GM23338 (cell line): ENCODE measurements at regions not wholly inside any gene's neighbourhood (a gene's known extent, or its start where the extent isn't known, plus 50 kb on each side); places are given as distances from the start of the nearest gene placed in this dataset.

ENCODE experiments used
- EZH2 ChIP-seq: fragments of 200-600 bp; sonication (generic); IDR thresholded peaks from one replicate; pipeline ENCODE4 v1.8.0; 2017; ENCODE audit warnings: antibody characterized with exemption, mild to moderate bottlenecking, low read depth; ENCODE audit not compliant: unreplicated experiment
- JUNB ChIP-seq: IDR thresholded peaks from one replicate; pipeline ENCODE4 v1.6.1; 2016; ENCODE audit warnings: antibody characterized with exemption; ENCODE audit not compliant: unreplicated experiment
- STAT1 ChIP-seq: IDR thresholded peaks from one replicate; pipeline ENCODE4 v1.6.1; 2016; ENCODE audit warnings: antibody characterized with exemption; ENCODE audit not compliant: unreplicated experiment
- ZNF114 ChIP-seq: fragments of 250-450 bp; sonication (Bioruptor Pico); IDR thresholded peaks from 2 replicates; pipeline ENCODE4 v1.5.0; 2020; ENCODE audit warnings: mild to moderate bottlenecking, moderate library complexity
- ZNF331 ChIP-seq: fragments of 250-450 bp; sonication (Bioruptor Pico); IDR thresholded peaks from 2 replicates; pipeline ENCODE4 v1.5.0; 2020; ENCODE audit warnings: low read depth, mild to moderate bottlenecking, moderate library complexity
- TF ChIP-seq, protein P1 (sequence below): fragments of 250-450 bp; sonication (Bioruptor Pico); IDR thresholded peaks from 2 replicates; pipeline ENCODE4 v1.5.0; 2020; ENCODE audit warnings: mild to moderate bottlenecking, moderate library complexity
- TF ChIP-seq, protein P2 (sequence below): IDR thresholded peaks from one replicate; pipeline ENCODE4 v1.6.1; 2018; ENCODE audit warnings: antibody characterized with exemption; ENCODE audit not compliant: unreplicated experiment

- TF ChIP-seq, protein P1, sequence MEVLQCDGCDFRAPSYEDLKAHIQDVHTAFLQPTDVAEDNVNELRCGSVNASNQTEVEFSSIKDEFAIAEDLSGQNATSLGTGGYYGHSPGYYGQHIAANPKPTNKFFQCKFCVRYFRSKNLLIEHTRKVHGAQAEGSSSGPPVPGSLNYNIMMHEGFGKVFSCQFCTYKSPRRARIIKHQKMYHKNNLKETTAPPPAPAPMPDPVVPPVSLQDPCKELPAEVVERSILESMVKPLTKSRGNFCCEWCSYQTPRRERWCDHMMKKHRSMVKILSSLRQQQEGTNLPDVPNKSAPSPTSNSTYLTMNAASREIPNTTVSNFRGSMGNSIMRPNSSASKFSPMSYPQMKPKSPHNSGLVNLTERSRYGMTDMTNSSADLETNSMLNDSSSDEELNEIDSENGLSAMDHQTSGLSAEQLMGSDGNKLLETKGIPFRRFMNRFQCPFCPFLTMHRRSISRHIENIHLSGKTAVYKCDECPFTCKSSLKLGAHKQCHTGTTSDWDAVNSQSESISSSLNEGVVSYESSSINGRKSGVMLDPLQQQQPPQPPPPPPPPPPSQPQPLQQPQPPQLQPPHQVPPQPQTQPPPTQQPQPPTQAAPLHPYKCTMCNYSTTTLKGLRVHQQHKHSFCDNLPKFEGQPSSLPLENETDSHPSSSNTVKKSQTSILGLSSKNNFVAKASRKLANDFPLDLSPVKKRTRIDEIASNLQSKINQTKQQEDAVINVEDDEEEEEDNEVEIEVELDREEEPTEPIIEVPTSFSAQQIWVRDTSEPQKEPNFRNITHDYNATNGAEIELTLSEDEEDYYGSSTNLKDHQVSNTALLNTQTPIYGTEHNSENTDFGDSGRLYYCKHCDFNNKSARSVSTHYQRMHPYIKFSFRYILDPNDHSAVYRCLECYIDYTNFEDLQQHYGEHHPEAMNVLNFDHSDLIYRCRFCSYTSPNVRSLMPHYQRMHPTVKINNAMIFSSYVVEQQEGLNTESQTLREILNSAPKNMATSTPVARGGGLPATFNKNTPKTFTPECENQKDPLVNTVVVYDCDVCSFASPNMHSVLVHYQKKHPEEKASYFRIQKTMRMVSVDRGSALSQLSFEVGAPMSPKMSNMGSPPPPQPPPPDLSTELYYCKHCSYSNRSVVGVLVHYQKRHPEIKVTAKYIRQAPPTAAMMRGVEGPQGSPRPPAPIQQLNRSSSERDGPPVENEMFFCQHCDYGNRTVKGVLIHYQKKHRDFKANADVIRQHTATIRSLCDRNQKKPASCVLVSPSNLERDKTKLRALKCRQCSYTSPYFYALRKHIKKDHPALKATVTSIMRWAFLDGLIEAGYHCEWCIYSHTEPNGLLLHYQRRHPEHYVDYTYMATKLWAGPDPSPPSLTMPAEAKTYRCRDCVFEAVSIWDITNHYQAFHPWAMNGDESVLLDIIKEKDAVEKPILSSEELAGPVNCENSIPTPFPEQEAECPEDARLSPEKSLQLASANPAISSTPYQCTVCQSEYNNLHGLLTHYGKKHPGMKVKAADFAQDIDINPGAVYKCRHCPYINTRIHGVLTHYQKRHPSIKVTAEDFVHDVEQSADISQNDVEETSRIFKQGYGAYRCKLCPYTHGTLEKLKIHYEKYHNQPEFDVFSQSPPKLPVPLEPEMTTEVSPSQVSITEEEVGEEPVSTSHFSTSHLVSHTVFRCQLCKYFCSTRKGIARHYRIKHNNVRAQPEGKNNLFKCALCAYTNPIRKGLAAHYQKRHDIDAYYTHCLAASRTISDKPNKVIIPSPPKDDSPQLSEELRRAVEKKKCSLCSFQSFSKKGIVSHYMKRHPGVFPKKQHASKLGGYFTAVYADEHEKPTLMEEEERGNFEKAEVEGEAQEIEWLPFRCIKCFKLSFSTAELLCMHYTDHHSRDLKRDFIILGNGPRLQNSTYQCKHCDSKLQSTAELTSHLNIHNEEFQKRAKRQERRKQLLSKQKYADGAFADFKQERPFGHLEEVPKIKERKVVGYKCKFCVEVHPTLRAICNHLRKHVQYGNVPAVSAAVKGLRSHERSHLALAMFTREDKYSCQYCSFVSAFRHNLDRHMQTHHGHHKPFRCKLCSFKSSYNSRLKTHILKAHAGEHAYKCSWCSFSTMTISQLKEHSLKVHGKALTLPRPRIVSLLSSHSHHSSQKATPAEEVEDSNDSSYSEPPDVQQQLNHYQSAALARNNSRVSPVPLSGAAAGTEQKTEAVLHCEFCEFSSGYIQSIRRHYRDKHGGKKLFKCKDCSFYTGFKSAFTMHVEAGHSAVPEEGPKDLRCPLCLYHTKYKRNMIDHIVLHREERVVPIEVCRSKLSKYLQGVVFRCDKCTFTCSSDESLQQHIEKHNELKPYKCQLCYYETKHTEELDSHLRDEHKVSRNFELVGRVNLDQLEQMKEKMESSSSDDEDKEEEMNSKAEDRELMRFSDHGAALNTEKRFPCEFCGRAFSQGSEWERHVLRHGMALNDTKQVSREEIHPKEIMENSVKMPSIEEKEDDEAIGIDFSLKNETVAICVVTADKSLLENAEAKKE (CRISPR knock-in tag): no peak
- TF ChIP-seq ZNF331 (CRISPR knock-in tag): no peak
- TF ChIP-seq STAT1: no peak
- TF ChIP-seq EZH2: no peak
- no peak for TF ChIP-seq ZNF114 (CRISPR knock-in tag)
- TF ChIP-seq, protein P2, sequence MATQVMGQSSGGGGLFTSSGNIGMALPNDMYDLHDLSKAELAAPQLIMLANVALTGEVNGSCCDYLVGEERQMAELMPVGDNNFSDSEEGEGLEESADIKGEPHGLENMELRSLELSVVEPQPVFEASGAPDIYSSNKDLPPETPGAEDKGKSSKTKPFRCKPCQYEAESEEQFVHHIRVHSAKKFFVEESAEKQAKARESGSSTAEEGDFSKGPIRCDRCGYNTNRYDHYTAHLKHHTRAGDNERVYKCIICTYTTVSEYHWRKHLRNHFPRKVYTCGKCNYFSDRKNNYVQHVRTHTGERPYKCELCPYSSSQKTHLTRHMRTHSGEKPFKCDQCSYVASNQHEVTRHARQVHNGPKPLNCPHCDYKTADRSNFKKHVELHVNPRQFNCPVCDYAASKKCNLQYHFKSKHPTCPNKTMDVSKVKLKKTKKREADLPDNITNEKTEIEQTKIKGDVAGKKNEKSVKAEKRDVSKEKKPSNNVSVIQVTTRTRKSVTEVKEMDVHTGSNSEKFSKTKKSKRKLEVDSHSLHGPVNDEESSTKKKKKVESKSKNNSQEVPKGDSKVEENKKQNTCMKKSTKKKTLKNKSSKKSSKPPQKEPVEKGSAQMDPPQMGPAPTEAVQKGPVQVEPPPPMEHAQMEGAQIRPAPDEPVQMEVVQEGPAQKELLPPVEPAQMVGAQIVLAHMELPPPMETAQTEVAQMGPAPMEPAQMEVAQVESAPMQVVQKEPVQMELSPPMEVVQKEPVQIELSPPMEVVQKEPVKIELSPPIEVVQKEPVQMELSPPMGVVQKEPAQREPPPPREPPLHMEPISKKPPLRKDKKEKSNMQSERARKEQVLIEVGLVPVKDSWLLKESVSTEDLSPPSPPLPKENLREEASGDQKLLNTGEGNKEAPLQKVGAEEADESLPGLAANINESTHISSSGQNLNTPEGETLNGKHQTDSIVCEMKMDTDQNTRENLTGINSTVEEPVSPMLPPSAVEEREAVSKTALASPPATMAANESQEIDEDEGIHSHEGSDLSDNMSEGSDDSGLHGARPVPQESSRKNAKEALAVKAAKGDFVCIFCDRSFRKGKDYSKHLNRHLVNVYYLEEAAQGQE: no peak
- TF ChIP-seq JUNB: no peak
Measured at GRCh38 chr11:23673366-23673765, 813.1 kb upstream of the CCDC179 start (continued).
